GM20431 (cell line): ENCODE measurements at regions not wholly inside any gene's neighbourhood (a gene's known extent, or its start where the extent isn't known, plus 50 kb on each side); places are given as distances from the start of the nearest gene placed in this dataset.
"Not testable (repeated sequence)": the region's sequence is repeated elsewhere in the genome, so short reads cannot be mapped to it uniquely, and the experiment has no call there.

Experiments used
- in situ Hi-C: fragments of 300-500 bp; cut with MseI, MboI; formaldehyde crosslinking; loops from one replicate; pipeline ENCODE4 v1.15.0; 2020; ENCODE audit warnings: low sequenced_read_pairs; ENCODE audit not compliant: unreplicated experiment

DNA sequence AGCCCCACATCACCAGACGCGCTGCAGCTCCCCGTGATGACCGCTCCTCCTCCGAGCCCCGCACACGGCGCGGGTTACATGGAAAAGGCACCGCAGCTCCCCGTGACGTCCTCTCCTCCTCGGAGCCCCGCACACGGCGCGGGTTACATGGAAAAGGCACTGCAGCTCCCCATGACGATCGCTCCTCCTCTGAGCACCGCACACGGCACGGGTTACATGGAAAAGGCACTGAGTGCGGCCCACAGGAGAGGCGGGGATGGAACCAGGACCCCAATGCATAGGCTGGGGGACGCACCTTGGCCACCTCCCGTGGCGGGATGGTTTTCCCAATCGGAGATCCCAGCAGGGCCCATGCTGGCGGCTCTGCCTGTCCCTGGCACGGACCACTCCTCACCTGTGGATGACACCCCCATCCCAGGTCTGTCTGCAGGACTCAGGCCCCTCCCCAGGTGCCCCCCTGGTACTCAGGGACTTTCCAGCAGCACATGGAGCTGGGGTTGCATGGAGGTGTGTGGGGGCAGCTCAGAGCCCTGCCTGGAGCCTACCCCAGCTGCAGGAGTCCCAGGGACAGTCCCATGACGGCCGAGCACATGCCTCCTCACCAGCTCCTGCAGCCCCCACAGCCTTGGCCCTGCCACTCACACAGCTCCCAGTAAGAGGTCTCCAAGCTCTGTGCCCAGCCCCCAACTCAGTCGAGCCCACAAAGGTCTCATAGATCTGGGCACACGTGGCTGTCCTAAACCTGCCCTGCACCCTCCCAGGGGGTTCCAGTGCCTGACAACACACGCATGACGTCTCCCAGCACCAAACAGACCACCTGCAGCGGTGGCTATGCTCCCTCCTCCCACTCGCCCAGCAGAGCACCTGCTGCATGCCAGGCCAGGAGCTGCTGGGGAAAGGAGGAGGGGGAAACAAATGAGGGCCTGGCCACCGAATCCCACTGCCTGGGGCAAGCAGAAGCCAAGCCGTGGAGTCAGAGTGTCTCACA is 166.6 kb downstream of the BRD1 start:
- in situ Hi-C loops, result no loop called here

DNA sequence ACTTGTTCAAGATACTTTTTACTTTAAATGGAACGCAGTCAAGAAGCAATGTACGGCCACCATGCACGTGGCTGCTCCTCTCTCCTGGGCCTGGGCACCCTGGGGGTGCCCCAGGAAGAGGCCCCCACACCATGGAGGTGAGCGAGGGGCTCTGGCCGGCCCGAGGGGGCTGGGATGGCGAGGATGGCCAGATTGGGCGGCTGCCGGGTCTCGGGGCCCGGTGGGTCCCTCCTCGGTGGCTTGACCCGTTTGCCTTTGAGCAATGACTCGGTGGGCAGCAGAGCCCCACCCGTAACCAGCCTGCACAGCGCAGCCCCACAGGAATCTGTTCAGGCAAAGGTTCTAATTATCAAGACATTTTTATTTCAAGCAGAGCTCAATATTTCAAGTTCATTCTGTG is 167.4 kb downstream of the BRD1 start:
- in situ Hi-C loops, result no loop called here

DNA sequence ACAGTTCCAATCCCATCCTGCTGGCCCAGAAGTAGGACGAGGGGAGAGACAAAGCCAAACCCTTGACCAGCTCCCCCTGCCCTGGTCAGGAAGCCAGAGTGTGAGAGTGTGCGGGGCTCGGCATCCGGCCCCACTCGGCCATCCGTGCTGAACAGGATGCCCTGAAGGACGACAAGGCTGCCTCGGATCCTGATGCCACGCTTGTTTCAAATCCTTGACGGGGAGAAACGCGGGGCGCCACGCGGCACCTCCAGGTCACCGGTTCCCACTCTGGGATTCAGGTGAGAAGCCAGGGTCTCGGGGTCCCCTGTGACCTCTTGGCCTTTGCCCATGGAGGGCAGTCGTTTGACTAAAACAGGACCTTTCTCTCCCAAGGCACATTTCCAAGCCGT is 167.8 kb downstream of the BRD1 start:
- in situ Hi-C loops, result no loop called here

DNA sequence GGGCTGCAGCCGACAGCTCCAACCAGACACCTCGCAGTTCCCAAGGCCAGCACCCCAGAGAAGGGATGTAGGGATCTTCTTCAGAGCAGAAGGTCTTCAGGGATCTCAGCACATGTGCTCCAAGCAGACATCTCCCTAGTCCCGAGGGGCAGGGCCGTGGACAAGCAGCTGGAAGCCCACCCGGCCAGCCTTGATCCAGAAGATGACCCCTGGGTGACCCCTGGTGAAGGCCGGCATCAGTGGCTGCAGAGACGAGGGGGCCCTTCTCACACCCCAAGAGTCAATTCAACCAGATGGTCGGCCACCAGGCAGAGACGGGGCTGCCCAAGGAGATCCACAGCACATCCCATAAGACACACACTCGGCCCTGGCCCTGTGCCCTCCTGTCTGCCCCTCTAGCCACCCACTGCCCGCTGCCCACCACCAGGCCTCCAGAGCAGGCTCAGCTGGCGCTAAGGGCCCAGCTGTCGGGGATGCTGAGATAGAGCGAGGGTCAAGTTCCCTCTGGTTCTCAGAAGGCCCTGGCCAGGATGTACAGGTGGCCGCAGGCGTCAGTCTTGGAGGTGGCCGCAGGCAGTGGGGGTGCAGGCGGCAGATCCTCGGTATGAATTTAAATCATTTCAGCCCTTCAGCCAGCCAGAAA is 168.3 kb downstream of the BRD1 start:
- in situ Hi-C loops, result no loop called here

DNA sequence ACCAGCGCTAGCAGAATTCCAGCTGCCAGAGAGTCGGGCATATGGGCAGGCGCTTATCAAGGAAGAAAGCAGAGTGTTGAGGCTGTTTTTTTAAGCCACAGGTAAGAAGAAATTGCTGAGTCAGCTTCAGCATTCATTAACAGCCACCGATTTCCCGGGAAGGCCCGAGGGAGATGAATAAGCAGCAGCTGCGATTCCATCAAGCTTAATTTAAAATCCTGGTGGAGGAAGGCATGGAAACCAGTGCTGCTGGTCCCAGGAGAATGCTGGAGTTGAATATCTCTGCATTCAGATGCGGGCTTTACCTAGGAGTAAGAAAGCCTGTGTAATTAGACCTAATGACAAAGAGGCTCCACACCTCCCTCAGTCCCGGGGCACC is 168.8 kb downstream of the BRD1 start:
- in situ Hi-C loops, result no loop called here

DNA sequence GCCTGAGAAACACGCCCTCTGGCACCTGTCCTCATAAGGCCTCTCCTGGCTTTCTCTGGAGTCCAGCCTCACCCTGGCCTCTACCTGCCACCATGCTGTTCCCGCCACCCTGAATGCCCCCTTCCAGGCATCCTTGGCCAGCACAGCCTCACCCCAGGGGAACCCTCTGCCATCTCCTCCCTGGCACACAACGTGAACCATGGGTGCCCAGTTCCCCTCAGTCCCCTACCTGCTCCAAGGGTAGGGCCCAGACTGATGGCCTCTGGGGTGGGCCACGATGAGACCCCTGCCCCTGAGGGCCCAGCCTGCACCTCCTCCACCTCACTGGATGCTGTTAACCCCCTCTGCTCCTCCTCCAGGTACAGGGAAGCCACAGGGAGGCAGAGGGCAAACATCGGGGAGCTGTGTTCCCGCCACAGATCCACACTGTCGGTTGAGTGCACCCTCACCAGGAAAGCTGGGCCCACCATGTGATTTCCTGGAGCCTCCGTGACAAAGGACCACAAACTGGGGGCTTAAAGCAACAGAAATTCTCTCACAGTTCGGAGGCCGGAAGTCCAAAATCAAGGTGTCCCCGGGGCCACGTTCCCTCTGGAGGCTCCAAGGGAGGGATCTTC is 169.6 kb downstream of the BRD1 start:
- in situ Hi-C loops, result no loop called here

DNA sequence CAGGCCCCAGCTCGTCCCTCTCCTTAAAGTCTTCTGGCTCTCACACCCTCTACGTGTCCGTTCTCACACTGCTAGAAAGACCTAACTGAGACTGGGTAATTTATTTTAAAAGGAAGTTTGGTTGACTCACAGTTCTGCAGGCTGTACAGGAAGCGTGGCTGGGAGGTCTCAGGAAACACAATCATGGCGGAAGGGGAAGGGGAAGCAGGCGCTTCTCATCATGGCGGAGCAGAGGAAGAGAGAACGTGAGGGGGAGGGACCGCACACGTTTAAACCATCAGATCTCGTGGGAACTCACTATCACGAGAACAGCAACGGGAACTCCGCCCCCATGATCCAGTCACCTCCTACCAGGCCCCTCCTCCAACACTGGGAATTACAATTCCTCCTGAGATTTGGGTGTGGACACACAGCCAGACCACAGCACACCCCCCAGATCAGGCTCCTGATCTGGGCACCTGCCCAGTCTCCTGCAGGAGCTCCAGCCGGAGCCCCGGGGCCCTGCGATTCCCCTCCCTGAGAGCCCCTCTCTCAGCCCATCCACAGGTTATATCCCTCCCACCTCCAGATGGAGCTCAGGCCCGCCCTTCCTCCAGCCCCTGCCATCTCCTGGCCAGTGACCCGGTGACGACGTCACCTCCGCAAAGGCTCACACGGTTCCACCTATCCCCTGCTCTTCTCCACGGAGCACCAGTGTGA is 170.2 kb downstream of the BRD1 start:
- in situ Hi-C loops, result no loop called here

DNA sequence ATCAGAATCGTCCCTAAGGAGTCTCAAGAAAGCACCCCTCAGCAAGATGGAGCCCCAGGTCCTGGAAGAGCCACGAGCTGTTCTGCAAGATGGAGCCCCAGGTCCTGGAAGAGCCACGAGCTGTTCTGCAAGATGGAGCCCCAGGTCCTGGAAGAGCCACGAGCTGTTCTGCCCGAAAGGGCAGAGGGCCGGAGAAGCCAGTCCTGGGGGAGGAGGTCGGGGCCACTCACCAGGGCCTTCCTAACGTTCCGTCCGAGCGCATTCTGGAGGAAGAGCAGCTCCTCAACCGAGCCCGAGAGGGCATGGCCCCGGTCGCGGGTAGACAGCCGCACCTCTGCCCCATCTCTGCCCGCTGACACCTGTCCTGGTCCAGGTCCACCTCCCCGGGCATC is 170.8 kb downstream of the BRD1 start:
- in situ Hi-C loops, result not testable (repeated sequence)

DNA sequence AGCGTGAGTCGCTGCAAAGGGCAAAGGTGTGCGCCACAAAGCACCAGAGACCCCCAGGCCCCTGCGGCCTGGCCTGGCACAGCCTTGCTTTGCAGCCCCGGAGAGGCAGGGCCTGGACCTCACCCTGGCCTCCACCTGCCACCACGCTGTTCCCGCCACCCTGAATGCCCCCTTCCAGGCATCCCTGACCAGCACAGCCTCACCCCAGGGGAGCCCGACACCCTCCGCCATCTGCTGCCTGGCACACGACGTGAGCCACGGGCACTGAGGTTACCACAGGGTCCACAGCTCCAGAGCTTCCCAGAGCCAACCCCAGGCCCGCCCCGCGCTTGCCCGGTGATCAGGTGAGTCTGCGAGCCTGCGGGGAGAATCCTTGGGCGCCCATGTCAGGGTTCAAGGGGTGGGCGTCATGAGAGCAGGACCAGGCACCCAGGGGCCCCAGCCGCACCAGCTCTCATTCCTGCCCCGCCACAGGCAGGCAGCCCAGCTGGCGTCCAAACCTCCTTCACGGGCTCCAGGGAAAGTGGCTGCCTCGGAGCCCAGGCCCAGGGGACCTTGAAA is 171.3 kb downstream of the BRD1 start:
- in situ Hi-C loops, result no loop called here

DNA sequence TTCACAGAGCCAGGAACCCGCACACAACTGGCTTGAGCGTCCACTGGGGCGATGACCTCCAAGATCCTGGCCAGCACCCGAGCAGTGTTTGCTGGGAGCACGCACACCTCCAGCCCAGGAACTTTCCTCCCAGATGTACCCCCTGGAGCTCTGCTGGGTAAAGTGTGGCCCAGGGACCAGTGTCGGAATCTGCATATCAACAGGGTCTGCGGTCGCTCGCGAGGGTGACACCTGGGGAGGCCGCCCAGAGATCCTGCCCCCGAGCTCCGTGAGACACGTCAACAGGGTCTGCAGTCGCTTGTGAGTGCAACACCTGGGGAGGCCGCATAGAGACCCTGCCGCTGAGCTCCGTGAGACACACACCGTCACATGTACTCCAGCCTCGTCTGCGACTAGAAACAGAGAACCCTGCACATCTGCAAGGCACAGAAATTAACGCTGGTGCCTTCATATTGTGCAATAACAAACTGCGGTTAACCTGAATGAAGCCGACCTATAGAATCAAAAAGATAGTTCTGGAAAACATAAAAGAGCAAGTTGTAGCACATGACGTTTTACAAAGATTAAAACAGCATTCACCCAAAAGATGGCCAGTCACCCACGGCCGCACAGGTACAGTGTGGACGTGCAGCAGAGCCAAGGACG is 172.4 kb downstream of the BRD1 start:
- in situ Hi-C loops, result no loop called here

DNA sequence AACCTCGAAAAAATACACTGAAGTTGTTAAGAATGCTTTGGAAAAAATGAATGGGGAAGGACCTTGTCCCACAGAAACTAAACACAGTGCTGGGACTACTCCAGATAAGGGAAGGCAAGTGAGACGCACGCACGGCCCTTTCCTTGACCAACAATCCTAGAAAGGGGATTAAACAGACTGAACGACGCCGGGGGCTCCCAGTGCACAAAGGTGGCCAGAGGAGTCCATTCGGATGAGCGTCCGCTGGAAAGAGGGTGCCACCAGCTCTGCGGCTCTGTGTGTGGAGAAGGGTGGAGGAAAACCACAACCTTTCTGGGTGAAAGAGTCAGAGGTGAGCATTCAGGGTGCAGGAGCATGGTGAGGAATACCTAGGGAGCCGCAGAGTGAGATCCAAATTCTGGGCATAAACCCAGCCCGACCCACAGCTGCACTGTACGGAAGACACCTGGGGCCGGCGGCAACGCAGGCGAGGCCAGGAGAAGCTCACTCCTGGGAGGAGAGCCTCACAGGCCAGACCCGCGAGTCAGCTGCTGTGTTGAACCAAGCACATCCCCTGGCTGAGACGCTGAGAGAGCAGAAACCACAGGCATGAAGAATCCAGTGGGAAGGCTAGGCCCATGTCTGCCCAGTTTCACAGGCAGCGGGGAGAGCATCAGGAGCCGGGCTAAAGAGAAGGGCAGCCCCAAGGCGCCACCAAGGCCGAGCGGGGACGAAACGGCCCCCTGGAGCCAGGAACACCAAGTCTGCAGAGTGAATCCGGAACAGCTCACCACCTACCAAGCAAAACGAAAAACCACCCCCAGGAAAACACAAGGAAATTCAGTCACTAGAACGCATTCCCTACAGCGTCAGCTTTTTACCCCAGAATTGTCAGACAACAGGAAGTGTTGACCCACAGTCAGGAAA is 177.1 kb downstream of the BRD1 start:
- in situ Hi-C loops, result no loop called here

DNA sequence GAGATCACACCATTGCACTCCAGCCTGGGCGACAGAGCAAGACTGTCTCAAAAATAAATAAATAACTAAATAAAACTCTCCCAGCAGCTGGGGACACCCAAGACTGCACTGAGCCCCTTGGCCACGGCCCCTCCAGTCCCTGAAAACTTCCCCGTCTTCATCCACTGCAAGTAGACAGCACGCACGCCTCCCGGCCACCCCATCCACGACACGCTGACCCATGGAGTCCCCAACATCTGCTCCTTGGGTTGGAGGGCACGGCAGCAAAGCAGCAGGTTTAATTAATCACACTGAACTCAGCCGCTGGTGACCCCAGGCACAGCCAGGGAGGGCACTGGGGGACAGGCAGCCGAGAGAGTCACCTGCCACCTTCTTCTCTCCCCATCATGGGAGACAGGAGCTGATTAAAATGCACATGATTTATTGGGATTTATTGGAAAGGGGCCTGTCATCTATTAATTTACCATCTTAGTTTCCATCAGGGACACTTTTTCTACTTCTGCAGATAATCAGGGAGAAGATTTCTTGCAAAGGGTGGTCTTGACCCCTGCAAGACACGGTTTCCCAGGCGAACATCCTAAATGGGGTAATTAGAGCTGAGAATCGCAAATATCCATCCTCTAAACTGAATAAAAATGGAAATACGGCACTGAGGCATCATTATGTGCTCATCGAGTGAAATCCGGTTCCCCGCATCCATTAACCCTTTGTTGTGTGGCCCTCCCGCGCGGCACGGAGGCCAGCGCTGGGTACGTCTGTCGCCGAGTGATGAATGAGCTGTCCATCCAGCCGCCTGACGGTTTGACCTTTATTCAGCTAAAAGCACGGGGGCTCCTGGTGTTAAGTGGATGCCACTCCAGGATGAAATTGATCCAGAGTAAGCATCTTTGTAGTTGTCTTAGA is 178.3 kb downstream of the BRD1 start:
- in situ Hi-C loops, result no loop called here

DNA sequence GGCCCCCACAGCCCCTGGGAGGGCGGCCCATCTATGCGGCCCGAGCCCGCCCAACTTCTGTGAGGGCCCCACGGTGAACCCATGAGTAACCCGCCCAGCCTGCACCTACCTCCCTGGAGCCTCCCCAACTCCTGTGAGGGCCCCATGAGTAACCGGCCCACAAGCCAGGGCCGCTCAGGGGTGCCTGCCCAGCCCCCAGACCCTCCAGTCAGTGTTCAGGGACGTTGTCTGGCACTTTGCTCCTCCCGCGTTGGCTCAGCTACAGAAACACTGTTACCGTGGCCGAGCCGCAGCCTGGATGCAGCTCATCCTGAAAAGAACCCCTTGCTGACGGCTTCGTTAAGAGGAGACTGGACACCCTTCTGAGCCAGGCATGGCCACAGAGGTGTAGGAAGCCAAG is 179.6 kb downstream of the BRD1 start:
- in situ Hi-C loops, result no loop called here

DNA sequence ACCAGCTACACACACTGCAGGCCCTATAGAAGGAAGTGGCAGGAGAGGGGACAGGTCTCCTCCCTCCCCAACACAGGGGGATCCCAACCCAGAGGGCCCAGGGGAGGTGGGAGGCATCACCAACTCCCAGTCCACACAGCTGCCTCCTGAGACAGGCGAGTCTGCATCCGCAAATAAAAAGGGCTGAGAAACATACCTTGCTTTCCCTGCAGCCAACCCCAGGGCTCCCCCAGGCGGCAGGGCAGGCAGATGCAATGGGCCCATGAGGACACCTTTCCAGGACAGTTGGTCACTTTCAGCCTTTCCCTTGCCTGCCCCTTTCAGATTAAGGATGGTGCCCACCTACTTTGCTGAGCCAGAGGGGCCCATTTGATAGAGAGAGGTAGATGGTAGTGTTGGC is 180.0 kb downstream of the BRD1 start:
- in situ Hi-C loops, result no loop called here

DNA sequence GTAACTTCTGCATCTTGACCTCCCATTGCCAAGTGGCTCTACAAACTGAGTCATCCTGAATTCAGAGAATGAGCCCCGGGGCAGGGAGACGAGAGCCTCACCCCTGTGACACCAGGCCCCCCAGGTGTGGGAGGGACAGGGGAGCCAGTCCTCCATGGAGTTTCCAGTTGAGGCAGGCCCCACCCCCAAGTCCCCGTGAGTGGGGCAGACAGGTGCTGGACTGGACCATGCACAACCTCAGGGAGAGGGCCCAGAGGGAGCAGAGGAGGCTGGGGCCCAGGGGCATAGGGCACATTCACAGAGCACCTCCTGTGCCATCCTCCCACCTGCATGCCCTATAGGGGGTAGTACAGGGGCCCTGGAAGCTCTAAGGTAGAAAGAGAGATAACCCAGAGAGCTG is 180.8 kb downstream of the BRD1 start:
- in situ Hi-C loops, result no loop called here

DNA sequence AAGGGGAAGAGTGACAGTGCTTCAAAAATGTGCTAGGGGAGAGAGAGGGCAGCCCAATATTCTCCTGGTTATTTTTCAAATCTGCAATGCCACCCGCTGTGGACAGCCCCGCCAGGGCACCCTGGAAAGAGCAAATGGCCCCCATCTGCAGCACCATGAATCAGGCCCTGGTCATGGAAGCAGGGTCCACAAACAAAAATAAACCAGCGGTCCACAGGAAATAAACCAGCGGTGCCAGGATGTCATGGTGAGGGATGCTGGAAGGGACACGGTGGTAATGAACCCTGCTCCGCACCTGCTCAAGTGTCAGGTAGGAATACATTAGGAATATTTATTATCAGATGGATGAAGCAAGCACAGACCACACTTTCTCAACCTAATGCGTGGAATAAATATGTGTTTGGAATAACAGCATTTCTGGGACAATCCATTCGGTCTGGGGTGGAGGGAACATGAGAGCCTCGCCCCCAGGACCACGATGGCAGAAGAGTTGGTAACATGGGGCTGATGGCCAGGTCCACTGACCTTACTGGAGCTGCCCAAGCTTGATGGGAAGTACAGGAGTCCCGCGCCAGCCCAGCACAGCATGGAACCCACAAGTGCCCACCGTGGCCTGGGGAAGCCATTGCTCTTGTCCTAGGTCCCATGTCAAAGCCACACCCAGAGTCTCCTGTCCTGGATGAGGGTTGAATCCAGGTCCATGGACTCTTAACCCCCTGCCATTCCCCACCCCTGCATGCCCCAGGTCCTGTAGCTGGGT is 181.7 kb downstream of the BRD1 start:
- in situ Hi-C loops, result no loop called here

DNA sequence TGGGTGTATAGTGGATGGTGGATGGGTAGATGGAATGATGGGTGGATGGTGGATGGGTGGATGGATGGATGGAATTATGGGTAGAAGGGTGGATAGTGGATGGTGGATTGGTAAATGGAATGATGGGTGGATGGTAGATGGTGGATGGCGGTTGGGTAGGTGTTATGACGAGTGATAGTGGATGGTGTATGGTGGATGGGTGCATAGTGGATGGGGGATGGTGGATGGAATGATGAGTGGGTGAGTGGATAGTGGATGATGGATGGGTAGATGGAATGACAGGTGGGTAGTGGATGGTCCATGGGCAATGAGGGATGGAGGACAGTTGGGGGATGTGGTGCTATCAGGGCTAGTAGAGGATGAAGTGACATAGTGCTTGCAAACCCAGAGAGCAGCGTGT is 182.4 kb downstream of the BRD1 start:
- in situ Hi-C loops, result no loop called here
